Breast epithelium (tissue), 3 donors: ENCODE measurements at regions not wholly inside any gene's neighbourhood (a gene's known extent, or its start where the extent isn't known, plus 50 kb on each side); places are given as distances from the start of the nearest gene placed in this dataset.

Source experiments
- CTCF ChIP-seq, 3 donors: fragments of 450-650 bp; IDR thresholded peaks; one replicate each; pipeline ENCODE4 v1.5.1; 2016 to 2017; ENCODE audit warnings: antibody characterized with exemption in 3 of 3, mild to moderate bottlenecking in 3 of 3, moderate library complexity in 3 of 3
- POLR2A ChIP-seq: fragments of 450-650 bp; IDR thresholded peaks from one replicate; pipeline ENCODE4 v1.6.1; 2016; ENCODE audit warnings: antibody characterized with exemption, mild to moderate bottlenecking, moderate library complexity
- POLR2AphosphoS5 ChIP-seq, 3 donors: sonication (generic); formaldehyde crosslinking; IDR thresholded peaks; one replicate each; pipeline ENCODE4 v1.6.1; 2017; ENCODE audit warnings: antibody characterized with exemption in 3 of 3

- TF ChIP-seq POLR2A (no peak), CTCF (IDR thresholded peaks at IDR 0.05) (no peak), POLR2AphosphoS5 (IDR thresholded peaks at IDR 0.05) (no peak)
Observed at GRCh38 chr3:171963546-171963945, 75.8 kb upstream of the FNDC3B start.
